GM12878 (cell line): ENCODE measurements at regions not wholly inside any gene's neighbourhood (a gene's known extent, or its start where the extent isn't known, plus 50 kb on each side); places are given as distances from the start of the nearest gene placed in this dataset.

Experiments
- ATAC-seq: fragments of 200-7000 bp; cut with Tn5 transposase; 3 replicates; pipeline ENCODE4 v1.9.1; 2020; ENCODE audit warnings: mild to moderate bottlenecking, moderate library complexity
- BruUV-seq: library from RNA; stranded (reverse); fragments of 400-500 nt; replicated peaks from 2 replicates; lab custom pipeline; 2021; lab: Mats Ljungman, UMichigan
- CTCF ChIA-PET: fragments of 300-600 bp; sonication (Branson Sonifier 250); formaldehyde crosslinking; extraction: SDS; loops from one replicate; lab custom pipeline; 2021; ENCODE audit warnings: inconsistent platforms; lab: Yijun Ruan, JAX
- POLR2A ChIA-PET: fragments of 350-600 bp; formaldehyde crosslinking; extraction: SDS; loops from one replicate; lab custom pipeline; 2021; ENCODE audit warnings: inconsistent platforms; lab: Charles Lee
- RAD21 ChIA-PET: fragments of 300-600 bp; sonication (Branson Sonifier 250); formaldehyde crosslinking; loops from one replicate; lab custom pipeline; 2023; ENCODE audit warnings: antibody characterized with exemption; ENCODE audit not compliant: unreplicated experiment; lab: Charles Lee
- SMC1A ChIA-PET: fragments of 300-600 bp; sonication (Branson Sonifier 250); formaldehyde crosslinking; loops from one replicate; lab custom pipeline; 2023; ENCODE audit not compliant: unreplicated experiment, uncharacterized antibody; lab: Charles Lee
- DNase-seq: peaks from one replicate; pipeline ENCODE4 v3.0.0-alpha.2; 2011; ENCODE audit warnings: low read depth, low spot score
- FAIRE-seq: peaks from 3 replicates; lab custom pipeline; 2011; peaks lifted over from hg19 to GRCh38; lab: Jason Lieb, UNC
- H2AFZ ChIP-seq: 2 replicates; pipeline ENCODE4 v1.6.0; 2011; ENCODE audit warnings: low read depth, low read length, control low read depth; ENCODE audit not compliant: control insufficient read depth
- H3K27ac ChIP-seq: 2 replicates; pipeline ENCODE4 v1.5.1; 2011; ENCODE audit warnings: control low read depth; ENCODE audit not compliant: control insufficient read depth, insufficient read depth
- H3K27me3 ChIP-seq, 2 experiments: replicated peaks in 1 of 2; 2 replicates each; pipeline versions ENCODE4 v1.6.0 to v1.6.1; 2011; ENCODE audit warnings: low read length in 1 of 2; ENCODE audit not compliant: control insufficient read depth in 2 of 2, insufficient read depth in 2 of 2
- H3K36me3 ChIP-seq, 2 experiments: 2 replicates each; pipeline ENCODE4 v1.5.1; 2011; ENCODE audit warnings: low read length in 1 of 2; ENCODE audit not compliant: control insufficient read depth in 2 of 2, insufficient read depth in 2 of 2
- H3K4me1 ChIP-seq: 2 replicates; pipeline ENCODE4 v1.6.1; 2011; ENCODE audit warnings: mild to moderate bottlenecking, low read length, moderate library complexity, mixed read lengths; ENCODE audit not compliant: control insufficient read depth, insufficient read depth
- H3K4me2 ChIP-seq: 2 replicates; pipeline ENCODE4 v1.6.0; 2011; ENCODE audit warnings: control low read depth; ENCODE audit not compliant: control insufficient read depth, insufficient read depth
- H3K4me3 ChIP-seq: fragments of 200-600 bp; sonication (generic); 2 replicates; pipeline ENCODE4 v1.5.1; 2016
- H3K79me2 ChIP-seq: 2 replicates; pipeline ENCODE4 v1.6.0; 2011; ENCODE audit warnings: low read length; ENCODE audit not compliant: control insufficient read depth, insufficient read depth
- H3K9ac ChIP-seq: 2 replicates; pipeline ENCODE4 v1.8.0; 2011; ENCODE audit warnings: low read length, control low read depth, mixed read lengths; ENCODE audit not compliant: control insufficient read depth, insufficient read depth
- H3K9me3 ChIP-seq: replicated peaks from 3 replicates; pipeline ENCODE4 v1.5.1; 2011; ENCODE audit warnings: mild to moderate bottlenecking, low read length; ENCODE audit not compliant: control insufficient read depth, insufficient read depth
- H4K20me1 ChIP-seq: 2 replicates; pipeline ENCODE4 v1.6.0; 2011; ENCODE audit not compliant: control insufficient read depth, insufficient read depth
- BCL11A ChIP-seq: IDR thresholded peaks from 2 replicates; pipeline ENCODE4 v1.6.1; 2011; ENCODE audit warnings: low read depth, low read length
- CHD4 ChIP-seq: fragments of 200-600 bp; sonication (generic); IDR thresholded peaks from 2 replicates; pipeline ENCODE4 v1.6.1; 2016; ENCODE audit warnings: mild to moderate bottlenecking
- EED ChIP-seq: sonication (generic); IDR thresholded peaks from 2 replicates; pipeline ENCODE4 v1.6.1; 2016; ENCODE audit warnings: antibody characterized with exemption, low read depth
- FOXK2 ChIP-seq: fragments of 450-650 bp; IDR thresholded peaks from 2 replicates; pipeline ENCODE4 v1.6.1; 2017; ENCODE audit warnings: mild to moderate bottlenecking, moderate library complexity
- FOXM1 ChIP-seq: IDR thresholded peaks from 2 replicates; pipeline ENCODE4 v1.6.1; 2012; ENCODE audit warnings: low read depth, mild to moderate bottlenecking, inconsistent platforms, low read length, moderate library complexity
- IRF4 ChIP-seq: IDR thresholded peaks from 2 replicates; pipeline ENCODE4 v1.6.1; 2011; ENCODE audit warnings: low read depth, low read length
- SMAD5 ChIP-seq: IDR thresholded peaks from 2 replicates; pipeline ENCODE4 v1.6.1; 2016; ENCODE audit warnings: antibody characterized with exemption, low read depth
- SMC3 ChIP-seq: IDR thresholded peaks from 2 replicates; pipeline ENCODE4 v1.6.1; 2011; ENCODE audit warnings: low read length, improper control_type of control experiment, borderline replicate concordance
- TAF1 ChIP-seq: IDR thresholded peaks from 2 replicates; pipeline ENCODE4 v1.6.1; 2011; ENCODE audit warnings: mild to moderate bottlenecking, low read depth, low read length, borderline replicate concordance
- TBL1XR1 ChIP-seq: IDR thresholded peaks from 2 replicates; pipeline ENCODE4 v1.6.1; 2012; ENCODE audit warnings: low read depth, low read length, improper control_type of control experiment
- WRNIP1 ChIP-seq: IDR thresholded peaks from 2 replicates; pipeline ENCODE4 v1.6.1; 2011; ENCODE audit warnings: low read depth, low read length, improper control_type of control experiment, borderline replicate concordance
- ZBED1 ChIP-seq: IDR thresholded peaks from 2 replicates; pipeline ENCODE4 v1.6.1; 2016; ENCODE audit warnings: borderline replicate concordance
- WGBS: methylation state at CpG from one replicate; pipeline ENCODE4 v1.1.6; 2016; ENCODE audit warnings: low lambda C conversion rate; ENCODE audit not compliant: insufficient replicate concordance, insufficient coverage; ENCODE audit errors: missing lambda C conversion rate; 5-methylcytosine and 5-hydroxymethylcytosine counted together
- in situ Hi-C: fragments of 300-500 bp; cut with MboI; formaldehyde crosslinking; loops from 9 replicates; pipeline ENCODE4 v1.14.3; 2018; ENCODE audit warnings: mixed read lengths
- intact Hi-C: fragments of 100-400 bp; cut with micrococcal nuclease; formaldehyde crosslinking; loops from one replicate; pipeline ENCODE4 v1.14.2; 2022; ENCODE audit not compliant: unreplicated experiment

GRCh38 chr10:2541176-2541575 lies 526.2 kb upstream of the PFKP start:
- POLR2A ChIA-PET = no interaction called here
- H3K9ac ChIP-seq = no peak overlapping the region
- no peaks in the 10 kb centered on the region; a peak in 1 of 4 replicates for H3K27me3 ChIP-seq
- no peak overlapping the region for H3K4me2 ChIP-seq
- SMC1A ChIA-PET = no interaction called here
- no peak for FAIRE-seq
- no peak overlapping the region for H2AFZ ChIP-seq
- H3K27ac ChIP-seq = no peak overlapping the region
- TF ChIP-seq BCL11A = no peak
- TF ChIP-seq EED = no peak
- no peak for TF ChIP-seq SMC3
- TF ChIP-seq ZBED1 = no peak
- TF ChIP-seq FOXM1 = no peak
- TF ChIP-seq WRNIP1 = no peak
- no peak for TF ChIP-seq SMAD5
- TF ChIP-seq FOXK2 = no peak
- TF ChIP-seq TBL1XR1 = no peak
- CTCF ChIA-PET = no interaction called here
- ATAC-seq = no peak
- no peaks in the 10 kb centered on the region for H3K4me1 ChIP-seq
- 22% methylated on average over 4 of the region's 4 CpGs for WGBS
- RAD21 ChIA-PET = no interaction called here
- intact Hi-C loops (no loop called here), in situ Hi-C loops (no loop called here)
- H3K4me3 ChIP-seq = no peak overlapping the region
- no TSS peak for BruUV-seq
- H4K20me1 ChIP-seq = no peaks in the 10 kb centered on the region
- no peaks in the 10 kb centered on the region for H3K9me3 ChIP-seq
- H3K36me3 ChIP-seq = no peaks in the 10 kb centered on the region
- DNase-seq = no peak
- H3K79me2 ChIP-seq = no peaks in the 10 kb centered on the region

DNA sequence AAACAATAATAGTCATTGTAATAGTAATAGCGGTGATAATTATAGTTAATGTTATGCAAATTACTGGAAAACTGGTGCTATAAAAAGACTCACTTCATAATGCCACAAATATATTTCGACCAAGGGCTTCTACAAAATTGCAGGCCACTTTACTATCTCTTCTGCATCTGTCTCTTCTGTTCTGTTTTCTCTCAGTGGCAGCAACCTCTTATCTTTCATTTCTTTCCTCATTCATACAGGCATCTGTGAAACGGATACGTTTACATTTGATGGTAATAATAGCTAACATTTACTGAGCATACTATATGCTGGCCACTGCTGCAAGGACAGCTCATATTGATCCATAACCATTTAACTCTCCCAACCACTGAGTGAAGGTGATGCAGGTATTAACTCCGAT lies 537.4 kb upstream of the PFKP start:
- H2AFZ ChIP-seq = no peak overlapping the region
- BruUV-seq = no TSS peak
- DNase-seq = no peak
- no peaks in the 10 kb centered on the region for H3K27me3 ChIP-seq
- no peak for FAIRE-seq
- ChIA-PET SMC1A (interaction anchor here (0.9 kb wide), 1 partner anchor 41 kb away, joined by 3 read pairs; no protein-coding TSS in a partner anchor), CTCF (no interaction called here), POLR2A (no interaction called here), RAD21 (no interaction called here)
- intact Hi-C loops (no loop called here), in situ Hi-C loops (no loop called here)
- H3K27ac ChIP-seq = no peak overlapping the region
- 35% methylated on average over 5 of the region's 5 CpGs for WGBS
- H3K36me3 ChIP-seq = no peaks in the 10 kb centered on the region
- no peak overlapping the region for H3K4me3 ChIP-seq
- no peaks in the 10 kb centered on the region for H3K4me1 ChIP-seq
- TF ChIP-seq CHD4 = no peak
- no peak for TF ChIP-seq TAF1
- no peak for TF ChIP-seq IRF4
- no peak overlapping the region for H3K9ac ChIP-seq
- ATAC-seq = no peak
- H3K9me3 ChIP-seq = no peaks in the 10 kb centered on the region
- no peaks in the 10 kb centered on the region for H4K20me1 ChIP-seq
- no peaks in the 10 kb centered on the region for H3K79me2 ChIP-seq
- H3K4me2 ChIP-seq = no peak overlapping the region
